ENCODE measurements at regions not wholly inside any gene's neighbourhood (a gene's known extent, or its start where the extent isn't known, plus 50 kb on each side); places are given as distances from the start of the nearest gene placed in this dataset.

- peaks cover 5% of the 10 kb centered on the region for H3K27me3 Mint-ChIP-seq (ENCODE audit: low read depth)
- H3K4me3 Mint-ChIP-seq, result no peak overlapping the region
- no peaks in the 10 kb centered on the region for H3K9me3 Mint-ChIP-seq
- no peak for DNase-seq
- no peak for ATAC-seq
- no peaks in the 10 kb centered on the region for H3K4me1 Mint-ChIP-seq (ENCODE audit: low read depth)
- no peaks in the 10 kb centered on the region for H3K36me3 Mint-ChIP-seq (ENCODE audit: insufficient read depth)
Measured at GRCh38 chr1:90534663-90535295, 182.3 kb downstream of the BARHL2 start.

GRCh38 chr1:90534116-90534515 is 183.0 kb downstream of the BARHL2 start:
- ATAC-seq, result no peak
- peaks cover 5% of the 10 kb centered on the region for H3K27me3 Mint-ChIP-seq (ENCODE audit: low read depth)
- H3K4me3 Mint-ChIP-seq, result no peak overlapping the region
- no peaks in the 10 kb centered on the region for H3K9me3 Mint-ChIP-seq
- DNase-seq, result no peak
- H3K36me3 Mint-ChIP-seq (ENCODE audit: insufficient read depth), result no peaks in the 10 kb centered on the region
- no peaks in the 10 kb centered on the region for H3K4me1 Mint-ChIP-seq (ENCODE audit: low read depth)

DNA sequence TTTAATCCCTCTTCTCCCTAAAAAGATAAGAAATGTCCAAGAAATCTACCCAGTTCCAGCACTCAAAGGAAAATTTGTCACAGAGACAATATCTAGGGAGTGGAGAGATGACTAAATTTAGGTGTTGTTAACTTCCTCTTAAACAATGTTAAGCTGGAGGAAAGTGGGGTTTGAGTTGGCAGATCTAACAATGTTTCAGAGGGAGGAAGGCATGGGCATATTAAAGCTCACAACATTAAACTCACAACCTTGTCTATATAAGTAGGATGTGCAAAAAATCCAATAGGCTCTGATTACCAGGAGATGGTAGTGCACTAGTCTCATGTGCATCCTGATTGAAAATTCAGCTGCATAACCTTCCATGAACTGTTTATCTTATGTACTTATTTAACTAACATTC is 190.1 kb downstream of the BARHL2 start:
- ATAC-seq, result no peak
- H3K4me3 Mint-ChIP-seq, result no peak overlapping the region
- H3K9me3 Mint-ChIP-seq, result peaks cover 10% of the 10 kb centered on the region
- no peaks in the 10 kb centered on the region for H3K27me3 Mint-ChIP-seq (ENCODE audit: low read depth)
- H3K36me3 Mint-ChIP-seq (ENCODE audit: insufficient read depth), result no peaks in the 10 kb centered on the region
- no peak for DNase-seq
- H3K4me1 Mint-ChIP-seq (ENCODE audit: low read depth), result no peaks in the 10 kb centered on the region

GRCh38 chr1:90522432-90522831 is 194.7 kb downstream of the BARHL2 start:
- Mint-ChIP-seq H3K4me1 (ENCODE audit: low read depth) (no peaks in the 10 kb centered on the region), H3K36me3 (ENCODE audit: insufficient read depth) (no peaks in the 10 kb centered on the region), H3K9me3 (peaks cover 18% of the 10 kb centered on the region), H3K4me3 (no peak overlapping the region), H3K27me3 (ENCODE audit: low read depth) (no peaks in the 10 kb centered on the region)
- no peak for ATAC-seq
- DNase-seq, result no peak

DNA sequence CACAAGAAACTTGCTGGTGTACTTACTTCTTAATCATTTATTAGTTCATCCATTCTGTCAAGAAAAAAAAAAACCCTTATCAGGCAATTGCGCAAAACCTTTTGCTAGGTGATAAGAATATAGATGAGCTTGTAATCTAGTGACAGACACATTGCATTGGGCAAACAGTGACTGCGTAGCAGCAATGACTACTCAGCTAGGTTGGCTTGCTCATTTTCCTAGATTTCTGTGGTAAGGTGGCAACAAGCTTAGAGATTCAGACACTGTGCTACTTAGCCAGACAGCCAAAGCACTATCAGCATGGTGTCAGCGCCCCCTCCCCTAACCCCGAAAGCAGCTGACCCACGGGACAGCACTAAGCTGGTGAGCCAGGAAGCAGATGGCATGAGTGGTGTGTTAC is 203.1 kb downstream of the BARHL2 start:
- DNase-seq (no peak), ATAC-seq (no peak)
- H3K27me3 Mint-ChIP-seq (ENCODE audit: low read depth), result peaks cover 6% of the 10 kb centered on the region
- H3K36me3 Mint-ChIP-seq (ENCODE audit: insufficient read depth), result no peaks in the 10 kb centered on the region
- H3K4me1 Mint-ChIP-seq (ENCODE audit: low read depth), result no peaks in the 10 kb centered on the region
- H3K4me3 Mint-ChIP-seq, result no peak overlapping the region
- H3K9me3 Mint-ChIP-seq, result peaks cover 6% of the 10 kb centered on the region

- Mint-ChIP-seq H3K27me3 (ENCODE audit: low read depth) (peaks cover 6% of the 10 kb centered on the region), H3K36me3 (ENCODE audit: insufficient read depth) (no peaks in the 10 kb centered on the region), H3K4me3 (no peak overlapping the region), H3K4me1 (ENCODE audit: low read depth) (no peaks in the 10 kb centered on the region), H3K9me3 (no peaks in the 10 kb centered on the region)
- DNase-seq, result no peak
- ATAC-seq, result no peak
Measured at GRCh38 chr1:90512441-90512840, 204.7 kb downstream of the BARHL2 start.

GRCh38 chr1:90510143-90510542 is 207.0 kb downstream of the BARHL2 start:
- DNase-seq (no peak), ATAC-seq (no peak)
- Mint-ChIP-seq H3K36me3 (ENCODE audit: insufficient read depth) (no peaks in the 10 kb centered on the region), H3K27me3 (ENCODE audit: low read depth) (peaks cover 3% of the 10 kb centered on the region), H3K4me3 (no peak overlapping the region), H3K4me1 (ENCODE audit: low read depth) (no peaks in the 10 kb centered on the region), H3K9me3 (no peaks in the 10 kb centered on the region)

- H3K27me3 Mint-ChIP-seq (ENCODE audit: low read depth), result peaks cover 3% of the 10 kb centered on the region
- no peak overlapping the region for H3K4me3 Mint-ChIP-seq
- no peaks in the 10 kb centered on the region for H3K9me3 Mint-ChIP-seq
- DNase-seq, result no peak
- peak; percentile 14 to 35 for ATAC-seq
- no peaks in the 10 kb centered on the region for H3K36me3 Mint-ChIP-seq (ENCODE audit: insufficient read depth)
- no peaks in the 10 kb centered on the region for H3K4me1 Mint-ChIP-seq (ENCODE audit: low read depth)
Measured at GRCh38 chr1:90509225-90510048, 207.7 kb downstream of the BARHL2 start.

- H3K36me3 Mint-ChIP-seq (ENCODE audit: insufficient read depth), result no peaks in the 10 kb centered on the region
- H3K4me1 Mint-ChIP-seq (ENCODE audit: low read depth), result no peaks in the 10 kb centered on the region
- no peak overlapping the region for H3K4me3 Mint-ChIP-seq
- no peaks in the 10 kb centered on the region for H3K9me3 Mint-ChIP-seq
- DNase-seq (no peak), ATAC-seq (peak in 1 of 2 donors; percentile 37)
- peaks cover under 1% of the 10 kb centered on the region for H3K27me3 Mint-ChIP-seq (ENCODE audit: low read depth)
Measured at GRCh38 chr1:90508376-90509167, 208.5 kb downstream of the BARHL2 start.

- no peaks in the 10 kb centered on the region for H3K9me3 Mint-ChIP-seq
- DNase-seq (no peak), ATAC-seq (no peak)
- no peaks in the 10 kb centered on the region for H3K4me1 Mint-ChIP-seq (ENCODE audit: low read depth)
- H3K27me3 Mint-ChIP-seq (ENCODE audit: low read depth), result peaks cover 2% of the 10 kb centered on the region
- no peaks in the 10 kb centered on the region for H3K36me3 Mint-ChIP-seq (ENCODE audit: insufficient read depth)
- no peak overlapping the region for H3K4me3 Mint-ChIP-seq
Measured at GRCh38 chr1:90507173-90507572, 209.9 kb downstream of the BARHL2 start.

GRCh38 chr1:90505806-90506205 is 211.3 kb downstream of the BARHL2 start:
- no peak overlapping the region for H3K4me3 Mint-ChIP-seq
- H3K9me3 Mint-ChIP-seq, result no peaks in the 10 kb centered on the region
- peaks cover 2% of the 10 kb centered on the region for H3K27me3 Mint-ChIP-seq (ENCODE audit: low read depth)
- DNase-seq (no peak), ATAC-seq (no peak)
- H3K4me1 Mint-ChIP-seq (ENCODE audit: low read depth), result no peaks in the 10 kb centered on the region
- no peaks in the 10 kb centered on the region for H3K36me3 Mint-ChIP-seq (ENCODE audit: insufficient read depth)

DNA sequence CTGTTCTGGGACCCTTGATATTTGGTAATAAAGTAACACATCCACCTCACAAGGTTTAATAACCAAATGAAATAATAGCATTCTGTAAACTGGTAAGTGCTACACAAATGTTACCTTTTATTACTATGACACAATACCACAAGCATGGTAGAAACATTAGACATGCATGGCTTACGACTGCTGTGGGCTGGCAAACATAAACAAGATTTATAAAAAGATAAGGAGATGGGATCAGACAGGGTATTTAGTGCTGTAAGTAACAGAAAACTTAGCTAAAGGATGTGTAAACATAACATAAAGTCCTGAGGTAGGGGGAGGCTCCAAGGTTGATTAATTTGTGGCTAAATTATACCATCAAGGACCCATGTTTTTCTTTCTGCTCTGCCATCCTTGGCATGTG is 212.6 kb downstream of the BARHL2 start:
- ATAC-seq, result no peak

GRCh38 chr1:90502696-90503095 is 214.4 kb downstream of the BARHL2 start:
- H3K36me3 Mint-ChIP-seq (ENCODE audit: insufficient read depth), result no peaks in the 10 kb centered on the region
- DNase-seq (no peak), ATAC-seq (no peak)
- peaks cover 4% of the 10 kb centered on the region for H3K27me3 Mint-ChIP-seq (ENCODE audit: low read depth)
- H3K4me3 Mint-ChIP-seq, result no peak overlapping the region
- H3K9me3 Mint-ChIP-seq, result no peaks in the 10 kb centered on the region
- no peaks in the 10 kb centered on the region for H3K4me1 Mint-ChIP-seq (ENCODE audit: low read depth)

More for the DNA sequence above, 212.6 kb downstream of the BARHL2 start:
- Mint-ChIP-seq H3K9me3 (no peaks in the 10 kb centered on the region), H3K4me1 (ENCODE audit: low read depth) (no peaks in the 10 kb centered on the region), H3K4me3 (no peak overlapping the region), H3K36me3 (ENCODE audit: insufficient read depth) (no peaks in the 10 kb centered on the region), H3K27me3 (ENCODE audit: low read depth) (peaks cover 4% of the 10 kb centered on the region)
- DNase-seq, result no peak

- DNase-seq (no peak), ATAC-seq (no peak)
- Mint-ChIP-seq H3K36me3 (ENCODE audit: insufficient read depth) (no peaks in the 10 kb centered on the region), H3K4me3 (no peak overlapping the region), H3K4me1 (ENCODE audit: low read depth) (no peaks in the 10 kb centered on the region), H3K27me3 (ENCODE audit: low read depth) (peaks cover 4% of the 10 kb centered on the region), H3K9me3 (no peaks in the 10 kb centered on the region)
Measured at GRCh38 chr1:90502194-90502593, 214.9 kb downstream of the BARHL2 start.

All from activated T-cell treated with anti-CD3 and anti-CD28 coated beads, Interleukin-2, amount 50 U/mL, for 4 hours (primary cell).